HEK293T (cell line): ENCODE measurements at regions not wholly inside any gene's neighbourhood (a gene's known extent, or its start where the extent isn't known, plus 50 kb on each side); places are given as distances from the start of the nearest gene placed in this dataset.

Experiments used
- ARNT ChIP-seq: fragments of 450-650 bp; IDR thresholded peaks from 2 replicates; pipeline ENCODE4 v1.6.1; 2017; ENCODE audit warnings: mild to moderate bottlenecking
- BHLHE40 ChIP-seq: fragments of 450-650 bp; IDR thresholded peaks from 2 replicates; pipeline ENCODE4 v1.6.1; 2016; ENCODE audit warnings: mild to moderate bottlenecking, moderate library complexity, borderline replicate concordance
- ELF4 ChIP-seq: fragments of 450-650 bp; IDR thresholded peaks from 2 replicates; pipeline ENCODE4 v1.6.1; 2017; ENCODE audit warnings: antibody characterized with exemption
- FOXA1 ChIP-seq: fragments of 450-650 bp; IDR thresholded peaks from 2 replicates; pipeline ENCODE4 v1.6.1; 2016; ENCODE audit warnings: mild to moderate bottlenecking
- FOXK2 ChIP-seq: fragments of 450-650 bp; IDR thresholded peaks from 2 replicates; pipeline ENCODE4 v1.6.1; 2016; ENCODE audit warnings: mild to moderate bottlenecking
- FOXM1 ChIP-seq: fragments of 450-650 bp; IDR thresholded peaks from 2 replicates; pipeline ENCODE4 v1.6.1; 2017; ENCODE audit warnings: mild to moderate bottlenecking, borderline replicate concordance
- L3MBTL2 ChIP-seq: fragments of 450-650 bp; conservative IDR thresholded peaks from 2 replicates; pipeline ENCODE4 v1.6.1; 2016; ENCODE audit warnings: mild to moderate bottlenecking
- NFRKB ChIP-seq: fragments of 450-650 bp; IDR thresholded peaks from 2 replicates; pipeline ENCODE4 v1.6.1; 2016; ENCODE audit warnings: mild to moderate bottlenecking, moderate library complexity
- PKNOX1 ChIP-seq: fragments of 450-650 bp; IDR thresholded peaks from 2 replicates; pipeline ENCODE4 v1.6.1; 2016
- SP1 ChIP-seq: fragments of 450-650 bp; IDR thresholded peaks from 2 replicates; pipeline ENCODE4 v1.6.1; 2017
- SUZ12 ChIP-seq: fragments of 450-650 bp; IDR thresholded peaks from 2 replicates; pipeline ENCODE4 v1.6.1; 2016; ENCODE audit warnings: mild to moderate bottlenecking
- TARDBP ChIP-seq: fragments of 450-650 bp; IDR thresholded peaks from 2 replicates; pipeline ENCODE4 v1.6.1; 2016

- no peak for TF ChIP-seq SP1
- no peak for TF ChIP-seq ARNT
- TF ChIP-seq SUZ12 = no peak
- no peak for TF ChIP-seq FOXK2
- no peak for TF ChIP-seq L3MBTL2
- TF ChIP-seq PKNOX1 = no peak
- no peak for TF ChIP-seq NFRKB
- TF ChIP-seq ELF4 = no peak
- no peak for TF ChIP-seq BHLHE40
- TF ChIP-seq FOXM1 = no peak
- no peak for TF ChIP-seq TARDBP
- TF ChIP-seq FOXA1 = no peak
Observed at GRCh38 chr2:194363295-194363694, 1293.7 kb upstream of the SLC39A10 start.
